Glomerular visceral epithelial cell (primary cell): ENCODE measurements at regions not wholly inside any gene's neighbourhood (a gene's known extent, or its start where the extent isn't known, plus 50 kb on each side); places are given as distances from the start of the nearest gene placed in this dataset.

ENCODE experiments used
- DNase-seq: peaks from one replicate; pipeline ENCODE4 v3.0.0-alpha.2; 2016; ENCODE audit errors: extremely low spot score

DNA sequence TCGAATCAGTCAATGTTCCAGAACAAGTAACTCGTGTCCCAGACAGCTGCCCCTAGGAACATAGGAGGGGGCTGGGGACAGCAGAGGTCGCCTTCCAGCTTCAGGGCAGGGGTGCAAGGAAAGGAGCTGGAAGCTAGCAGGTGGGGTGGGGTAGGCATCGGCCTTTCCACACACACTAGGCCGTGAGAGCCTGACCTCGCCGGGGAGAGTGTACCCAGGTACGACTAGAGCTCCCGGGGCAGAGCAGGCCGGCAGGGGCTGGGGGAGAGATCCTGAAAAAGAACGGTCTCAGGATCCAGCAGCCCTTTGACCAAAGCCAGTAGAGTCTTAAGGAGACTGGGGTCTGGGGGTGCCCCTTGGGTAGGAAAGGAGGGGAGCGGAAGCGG lies 1127.5 kb downstream of the BRD1 start:
- DNase-seq, result no peak

DNA sequence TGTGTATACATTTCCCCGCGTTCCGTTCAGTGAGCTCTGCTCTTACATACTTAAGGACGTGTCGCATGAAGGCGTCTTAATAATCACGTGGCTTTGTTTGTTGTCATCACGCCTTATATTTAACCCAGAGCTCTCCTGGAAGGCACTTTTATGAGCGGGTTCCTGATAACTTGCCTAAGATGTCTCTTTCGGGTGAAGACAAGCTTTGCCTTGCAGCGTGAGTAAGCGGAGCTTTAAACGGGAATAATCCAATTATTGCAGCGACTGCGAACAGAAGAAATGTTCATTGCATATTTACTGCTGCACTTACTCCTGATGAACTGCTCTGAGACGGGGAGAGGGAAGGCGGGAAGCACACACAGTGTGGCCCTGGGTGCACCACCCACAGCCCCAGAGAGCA lies 1128.2 kb downstream of the BRD1 start:
- no peak for DNase-seq

DNA sequence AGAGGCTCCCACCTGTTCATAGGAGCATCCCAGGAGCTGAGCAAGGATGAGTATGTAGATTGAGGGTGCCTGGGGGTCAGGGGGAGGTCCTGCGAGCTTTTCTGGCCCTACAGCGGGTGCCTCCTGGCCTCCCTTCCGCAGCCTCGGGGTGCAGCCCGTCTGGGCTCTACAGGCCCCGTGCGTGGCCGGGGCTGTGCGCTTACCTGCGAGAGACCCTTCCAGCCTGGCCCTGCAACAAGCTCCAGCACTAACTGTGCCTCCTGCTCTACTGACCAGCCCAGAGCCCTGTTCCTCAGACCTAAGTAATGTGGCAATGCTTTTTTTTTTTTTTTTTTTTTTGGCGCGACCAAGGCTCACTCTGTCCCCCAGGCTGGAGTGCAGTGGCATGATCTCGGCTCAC lies 1129.1 kb downstream of the BRD1 start:
- DNase-seq, result no peak

DNA sequence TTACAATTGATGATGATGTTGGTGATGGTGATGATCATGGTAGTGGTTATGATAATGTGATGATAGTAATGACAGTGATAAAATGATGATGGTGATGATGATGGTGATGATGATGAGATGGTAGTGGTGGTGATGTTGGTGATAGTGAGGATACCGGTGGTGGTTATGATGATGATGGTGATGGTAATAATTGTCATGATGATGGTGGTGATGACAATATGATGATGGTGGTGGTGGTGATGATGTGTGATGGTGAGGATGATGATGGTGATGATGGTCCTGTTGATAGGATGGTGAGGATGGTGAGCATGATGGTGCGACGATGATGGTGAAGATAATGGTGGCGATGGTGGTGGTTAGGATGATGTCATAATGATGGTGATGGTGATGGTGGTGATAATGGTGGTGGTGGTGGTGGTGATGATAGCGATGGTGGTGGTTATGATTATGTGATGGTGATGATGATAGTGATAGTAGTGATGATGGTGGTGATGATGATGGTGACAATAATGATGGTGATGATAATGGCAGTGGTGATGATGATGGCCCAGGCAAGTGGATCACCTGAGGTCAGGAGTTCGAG lies 1129.9 kb downstream of the BRD1 start:
- DNase-seq, result no peak

DNA sequence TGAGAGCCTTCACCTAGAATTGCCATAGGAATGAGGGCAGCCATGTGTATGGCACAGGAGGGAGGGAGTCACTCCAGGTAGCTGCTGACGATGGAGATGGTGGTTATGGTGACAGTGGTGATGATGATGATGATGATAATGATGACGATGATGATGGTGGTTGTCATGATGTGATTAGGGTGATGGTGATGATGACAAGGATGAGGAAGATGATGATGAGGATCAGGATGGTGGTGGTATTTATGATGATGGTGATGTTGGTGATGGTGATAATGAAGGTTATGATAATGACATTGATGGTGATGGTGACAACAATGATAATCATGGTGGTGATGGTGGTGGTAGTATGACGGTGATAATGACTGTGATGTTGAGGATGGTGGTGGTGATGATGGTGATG lies 1130.5 kb downstream of the BRD1 start:
- DNase-seq, result no peak

DNA sequence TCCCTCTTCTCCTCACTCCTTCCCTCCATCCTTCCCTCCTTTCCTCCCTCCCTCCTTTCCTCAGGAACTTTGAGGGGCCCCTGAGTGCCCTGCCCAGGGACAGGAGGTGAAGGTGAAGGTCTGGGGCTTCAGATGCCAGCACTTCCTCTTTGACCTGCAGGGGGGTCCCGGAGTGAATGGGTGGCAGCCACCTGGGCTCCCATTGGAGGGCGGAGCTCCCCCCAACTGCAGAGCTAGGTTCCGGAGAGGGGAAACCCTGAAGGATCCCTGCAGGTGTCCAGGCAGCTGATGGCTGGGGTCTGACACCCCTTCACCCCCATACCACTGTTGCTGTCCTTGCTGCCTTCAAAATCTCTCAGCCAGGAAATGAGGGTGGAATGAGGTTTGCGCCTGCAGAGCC lies 1131.3 kb downstream of the BRD1 start:
- no peak for DNase-seq

DNA sequence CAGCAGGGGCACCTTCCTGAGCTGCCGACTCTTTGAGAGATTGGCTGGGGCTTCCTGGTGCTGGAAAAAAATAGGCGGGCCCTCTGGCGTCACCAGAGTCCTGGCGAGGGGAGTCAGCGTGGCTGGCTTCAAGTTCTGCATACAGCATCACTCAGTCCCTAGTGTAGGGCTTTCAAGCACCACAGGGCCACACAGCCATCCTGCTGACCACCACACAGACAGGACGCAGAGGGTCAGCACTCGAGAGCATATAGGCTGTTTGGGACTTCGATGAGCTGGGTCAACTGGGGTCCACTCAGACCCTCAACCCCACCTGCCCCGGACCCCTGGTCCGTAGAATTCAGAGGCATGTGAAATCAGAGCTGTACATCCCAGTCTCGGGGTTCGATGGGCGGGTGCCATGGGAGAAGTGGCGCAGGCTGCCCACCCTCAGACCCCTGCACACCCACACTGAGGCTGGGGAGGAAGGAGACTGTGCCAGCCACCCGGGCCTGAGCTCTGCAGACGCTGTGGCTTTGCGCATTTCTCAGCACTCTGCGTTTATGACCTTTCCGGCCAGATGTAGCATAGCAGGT lies 1131.9 kb downstream of the BRD1 start:
- no peak for DNase-seq

DNA sequence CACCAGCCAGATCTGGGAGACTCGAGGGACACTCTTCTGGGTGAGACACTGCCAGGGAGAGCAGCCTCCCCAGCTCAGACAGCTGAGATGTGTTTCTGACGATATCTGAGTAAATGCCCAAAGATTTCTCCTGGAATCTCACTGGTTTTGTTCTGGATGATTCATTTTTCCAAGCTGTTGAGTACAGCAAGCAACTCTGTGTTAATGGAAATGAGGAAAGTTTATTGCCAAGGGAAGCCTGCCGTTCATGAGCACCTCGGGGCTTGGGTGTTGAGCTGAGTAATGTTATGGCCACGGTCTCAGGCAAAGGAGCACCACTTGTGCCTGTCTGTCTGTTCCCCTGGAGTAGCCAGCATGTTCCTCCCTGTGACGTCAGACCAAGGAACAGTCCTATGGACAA lies 1132.4 kb downstream of the BRD1 start:
- DNase-seq, result no peak

DNA sequence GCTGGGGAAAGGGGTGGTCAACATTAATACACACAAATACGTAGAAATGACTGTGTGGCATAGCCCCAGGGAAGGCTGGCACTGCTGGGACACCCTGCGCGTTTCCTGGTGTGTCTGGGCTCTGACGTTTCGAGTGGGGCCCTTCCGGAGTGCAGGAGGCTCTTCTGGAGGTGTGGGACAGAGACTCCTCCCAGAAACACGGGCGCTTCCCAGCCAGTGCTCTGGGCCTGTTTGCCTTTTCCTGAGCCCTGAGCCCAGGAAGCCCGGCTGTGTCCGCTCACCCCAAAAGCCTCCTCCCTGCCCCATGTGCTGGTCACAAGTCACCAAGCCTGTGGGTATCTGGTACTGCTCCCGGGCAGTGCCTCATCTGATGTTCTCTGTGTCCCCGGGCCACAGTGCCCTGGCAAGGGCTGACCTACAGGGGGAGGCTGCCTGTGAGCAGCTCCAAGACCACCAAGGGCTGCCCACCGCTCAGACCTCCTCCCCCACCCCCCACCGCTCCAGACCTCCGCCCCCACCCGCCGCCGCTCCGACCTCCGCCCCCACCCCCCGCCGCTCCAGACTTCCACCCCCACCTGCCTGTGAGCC lies 1133.3 kb downstream of the BRD1 start:
- DNase-seq, result no peak

DNA sequence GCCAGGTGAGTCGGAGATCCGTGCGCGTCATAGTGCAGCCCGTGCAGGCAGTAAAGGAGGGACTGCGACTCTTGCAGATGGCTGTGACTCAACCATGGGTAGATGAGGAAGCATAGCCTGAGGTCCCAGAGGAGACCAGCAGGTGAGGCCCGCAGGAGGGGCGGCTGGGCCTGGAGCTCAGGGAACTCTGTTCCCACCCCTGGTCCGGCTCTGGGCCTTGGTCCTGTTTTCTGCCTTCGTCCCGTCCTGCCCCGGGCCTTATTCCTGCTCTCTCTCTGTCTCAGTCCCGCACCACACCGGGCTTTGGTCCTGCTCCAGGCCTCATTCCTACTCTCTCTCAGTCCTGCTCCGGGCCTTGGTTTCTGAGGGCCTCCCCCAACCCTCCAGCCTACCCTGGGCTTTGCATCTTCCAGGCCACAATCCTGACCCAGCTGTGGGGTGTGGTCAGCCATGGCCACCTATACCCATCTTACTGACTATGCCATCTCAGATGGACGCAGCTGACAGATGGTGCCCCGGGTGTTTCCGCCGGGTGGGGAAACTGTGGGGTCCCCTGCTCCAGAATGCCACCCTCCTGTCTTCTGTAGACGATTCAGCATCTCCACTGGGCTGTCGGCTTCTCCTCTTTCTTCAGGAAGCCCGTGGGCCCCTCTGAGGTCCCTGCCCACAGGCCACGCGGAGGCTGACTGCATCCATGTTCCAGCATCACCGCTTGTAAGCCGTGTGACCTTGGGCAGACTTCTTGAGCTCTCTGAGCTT lies 1134.1 kb downstream of the BRD1 start:
- no peak for DNase-seq

DNA sequence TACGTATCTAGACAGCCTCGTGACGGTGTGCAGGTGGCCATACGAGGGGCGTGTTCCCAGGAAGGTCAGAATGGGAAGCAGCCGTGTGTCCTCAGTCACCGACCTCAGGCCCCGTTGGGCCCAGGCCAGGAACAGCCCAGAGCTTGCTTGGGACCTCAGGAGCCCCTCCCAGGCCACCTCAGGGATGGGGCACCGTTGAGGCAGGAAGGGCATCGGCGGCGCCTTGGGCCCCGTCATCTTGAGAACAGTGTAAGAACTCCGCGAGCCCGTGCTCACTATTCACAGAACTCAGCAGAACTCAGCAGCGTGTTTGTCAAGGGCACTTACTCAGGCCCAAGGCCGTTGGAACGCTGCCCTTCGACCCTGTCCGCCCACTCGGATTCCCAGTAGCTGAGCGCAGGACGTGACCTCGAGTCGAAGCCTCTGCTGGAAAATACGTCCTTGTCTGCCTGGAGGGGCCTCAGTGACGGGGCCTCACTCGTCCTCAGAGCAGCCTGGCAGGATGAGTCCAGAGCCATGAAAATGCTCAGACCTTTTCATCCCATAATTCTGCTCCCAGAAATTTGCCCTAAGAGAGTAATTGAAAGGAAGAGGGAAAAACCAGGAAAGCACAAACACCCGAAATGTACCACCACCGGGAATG lies 1134.8 kb downstream of the BRD1 start:
- no peak for DNase-seq

DNA sequence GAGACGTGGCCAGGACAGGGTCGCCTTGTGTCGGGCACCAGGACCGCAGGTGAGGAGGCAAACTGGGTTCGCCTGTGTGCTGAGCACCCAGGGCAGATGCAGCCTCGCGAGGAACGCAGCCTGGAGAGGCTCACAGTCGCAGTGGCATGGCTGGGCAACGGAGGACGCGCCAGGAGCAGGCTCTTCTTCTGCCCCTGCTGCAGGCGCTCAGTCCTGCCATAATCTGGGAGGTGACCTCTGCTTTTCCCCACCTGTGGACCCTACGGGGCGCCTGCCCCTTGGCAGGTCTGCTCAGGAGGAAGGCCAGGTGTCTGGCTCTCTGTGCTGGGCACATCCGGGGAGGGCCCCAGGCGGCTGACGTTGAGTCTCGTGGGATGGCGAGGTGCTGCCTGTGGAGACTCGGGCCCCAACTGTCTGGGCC lies 1136.2 kb downstream of the BRD1 start:
- no peak for DNase-seq

DNA sequence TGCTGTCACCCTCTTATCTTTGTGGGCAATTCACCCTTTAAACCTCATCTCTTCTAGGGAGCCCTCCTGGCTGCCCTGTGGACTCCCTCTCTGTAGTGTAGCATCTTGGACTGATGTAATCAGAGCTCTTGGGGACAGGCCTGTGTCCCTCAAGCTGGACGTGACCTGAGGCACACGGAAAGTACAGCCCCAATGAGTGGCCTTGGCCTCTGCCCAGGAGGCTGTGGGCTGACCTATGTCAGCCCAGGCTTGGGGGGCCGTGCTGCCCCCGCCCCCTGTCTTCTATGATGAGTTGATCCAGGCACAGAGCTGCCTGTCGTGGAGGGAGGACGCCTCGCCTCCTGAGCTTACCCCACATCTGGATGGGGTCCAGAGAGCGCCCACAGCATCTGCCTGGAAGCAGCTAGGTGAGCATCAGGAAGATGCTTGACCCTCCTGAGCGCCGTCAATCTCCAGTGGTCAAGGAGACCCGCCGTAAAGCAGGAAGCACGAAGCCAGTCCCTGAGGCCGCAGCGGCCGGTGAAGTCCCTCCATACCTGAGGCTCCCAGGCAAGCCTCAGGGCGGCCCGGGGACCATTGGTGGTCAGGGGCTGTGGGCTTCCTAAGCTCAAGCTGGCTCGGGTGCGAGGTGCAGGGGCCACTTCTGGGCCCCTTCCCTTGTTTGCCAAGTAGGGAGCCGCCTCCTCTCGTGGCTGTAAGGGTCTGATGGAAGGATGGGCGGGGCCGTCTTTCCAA lies 1136.9 kb downstream of the BRD1 start:
- DNase-seq, result no peak

DNA sequence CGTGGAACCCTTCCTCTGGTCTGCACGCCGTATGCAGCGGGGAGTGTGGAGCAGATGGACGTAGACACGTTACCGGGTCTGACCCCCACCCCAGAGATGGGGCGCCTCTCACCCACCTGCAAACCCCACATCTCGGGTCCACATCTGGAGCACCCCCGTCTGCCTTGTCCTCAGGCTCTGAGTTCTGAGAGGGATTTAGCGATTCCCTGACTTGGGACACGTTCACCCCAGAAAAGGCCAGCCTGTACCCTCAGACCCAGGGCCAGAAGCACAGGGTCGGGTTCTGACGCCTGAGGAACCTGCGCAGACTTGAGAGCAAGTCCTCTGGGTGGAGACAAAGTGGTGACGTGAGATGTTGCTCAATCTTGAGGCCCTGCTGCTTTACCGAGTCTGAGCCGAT lies 1138.5 kb downstream of the BRD1 start:
- DNase-seq, result no peak

DNA sequence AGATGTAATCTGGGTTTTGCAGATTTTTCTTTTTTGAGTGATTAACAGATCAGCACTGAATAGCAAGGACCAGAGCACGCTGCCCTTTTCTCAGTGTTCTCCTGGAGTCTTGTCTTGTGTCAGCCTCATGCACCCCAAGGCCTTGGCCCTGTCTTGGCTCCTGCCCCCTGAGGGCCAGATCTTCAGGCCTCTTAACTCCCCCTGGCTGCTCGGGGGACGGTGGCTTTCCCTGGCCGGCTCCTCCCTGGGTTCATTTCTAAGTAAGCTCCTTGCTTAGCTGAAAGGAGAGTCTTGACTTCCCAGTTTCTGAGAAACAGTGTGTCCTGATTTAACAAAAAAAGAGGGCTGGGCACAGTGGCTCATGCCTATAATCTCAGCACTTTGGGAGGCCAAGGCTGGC lies 1139.3 kb downstream of the BRD1 start:
- DNase-seq, result no peak

DNA sequence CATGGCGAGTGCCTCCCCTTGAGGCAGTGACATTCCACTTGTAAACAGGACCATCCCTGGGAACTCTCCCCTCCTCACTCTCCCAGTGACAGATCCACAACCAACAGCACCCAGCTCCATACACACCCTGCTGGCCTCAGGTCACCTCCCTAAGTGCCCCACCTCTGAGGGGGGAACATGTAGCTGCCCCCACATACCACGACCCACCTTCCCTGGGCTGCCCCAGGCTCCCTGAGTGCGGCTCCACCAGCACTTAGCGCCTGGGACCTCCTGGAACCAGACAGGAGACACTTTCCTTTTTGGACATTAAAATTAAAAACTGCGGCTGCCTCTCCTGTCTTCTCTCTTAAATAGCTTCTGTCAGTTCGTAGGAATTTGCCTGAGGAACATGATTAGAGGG lies 1140.1 kb downstream of the BRD1 start:
- DNase-seq, result no peak

DNA sequence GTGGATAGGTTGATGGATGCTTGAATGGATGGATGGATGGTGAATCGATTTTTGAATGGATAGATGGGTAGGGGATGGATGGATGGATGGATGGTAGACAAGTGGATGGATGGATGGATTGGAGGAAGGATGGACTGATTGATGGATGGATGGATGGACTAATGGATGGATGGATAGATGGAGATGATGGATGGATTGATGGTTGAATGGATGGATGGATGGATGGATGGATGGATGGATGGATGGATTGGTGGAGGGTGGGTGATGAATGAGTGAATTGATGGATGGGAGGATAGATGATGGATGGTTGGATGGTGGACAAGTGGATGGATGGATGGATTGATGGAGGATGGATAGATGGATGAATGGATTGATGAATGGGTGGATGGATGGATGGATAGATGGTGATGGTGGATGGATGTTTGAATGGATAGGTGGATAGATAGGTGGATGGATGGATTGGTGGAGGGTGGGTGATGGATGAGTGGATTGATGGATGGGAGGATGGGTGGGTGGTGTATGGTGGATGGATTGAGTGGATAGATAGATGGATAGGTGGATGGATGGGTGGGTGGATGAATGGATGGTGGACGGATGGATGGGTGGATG lies 1140.9 kb downstream of the BRD1 start:
- DNase-seq, result no peak

DNA sequence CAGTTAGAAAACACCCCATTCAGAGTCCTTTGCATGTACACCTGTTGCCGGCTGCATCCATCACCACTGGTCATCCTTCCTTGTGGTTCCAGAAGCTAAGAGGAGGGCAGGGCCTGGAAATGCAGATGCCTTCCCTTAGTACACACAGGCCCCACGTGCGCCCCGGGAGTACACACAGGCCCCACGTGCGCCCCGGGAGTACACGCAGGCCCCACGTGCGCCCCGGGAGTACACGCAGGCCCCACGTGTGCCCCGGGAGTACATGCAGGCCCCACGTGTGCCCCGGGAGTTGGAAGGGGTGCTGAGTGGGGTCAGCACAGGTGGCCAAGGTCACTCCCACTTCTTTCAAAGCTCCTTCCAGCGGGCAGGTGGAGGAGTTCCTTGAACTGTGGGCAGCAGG lies 1141.9 kb downstream of the BRD1 start:
- no peak for DNase-seq

DNA sequence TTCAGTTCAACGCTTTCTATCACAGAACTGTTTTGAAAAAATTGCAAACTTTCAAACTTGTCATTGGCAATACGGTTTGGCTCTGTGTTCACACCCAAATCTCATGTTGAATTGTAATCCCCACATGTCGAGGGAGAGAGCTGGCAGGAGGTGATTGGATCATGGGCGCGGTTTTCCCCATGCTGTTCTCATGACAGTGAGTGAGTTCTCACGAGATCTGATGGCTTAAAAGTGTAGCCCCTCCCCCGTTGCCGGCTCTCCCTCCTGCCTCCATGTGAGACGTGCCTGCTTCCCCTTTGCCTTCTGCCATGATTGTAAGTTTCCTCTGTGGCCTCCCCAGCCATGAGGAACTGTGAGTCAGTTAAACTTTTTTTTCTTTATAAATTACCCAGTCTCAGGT lies 1144.0 kb downstream of the BRD1 start:
- no peak for DNase-seq

DNA sequence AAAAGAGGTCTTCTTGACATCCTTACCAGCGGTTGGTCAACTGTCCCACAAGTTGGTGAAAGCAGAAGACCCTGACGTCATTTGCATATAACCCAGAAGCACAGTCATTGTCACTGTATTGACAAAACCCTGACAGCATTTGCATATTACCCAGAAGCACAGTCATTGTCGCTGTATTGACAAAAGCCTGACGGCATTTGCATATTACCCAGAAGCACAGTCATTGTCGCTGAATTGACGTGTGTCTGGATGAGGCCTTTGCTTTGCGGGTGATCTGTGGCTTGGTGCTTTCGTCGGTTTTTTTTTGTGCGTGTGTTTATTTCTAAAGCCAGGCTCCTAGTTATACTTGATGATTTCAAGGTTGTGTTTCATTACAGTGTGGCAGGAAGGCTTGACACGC lies 1145.2 kb downstream of the BRD1 start:
- no peak for DNase-seq

DNA sequence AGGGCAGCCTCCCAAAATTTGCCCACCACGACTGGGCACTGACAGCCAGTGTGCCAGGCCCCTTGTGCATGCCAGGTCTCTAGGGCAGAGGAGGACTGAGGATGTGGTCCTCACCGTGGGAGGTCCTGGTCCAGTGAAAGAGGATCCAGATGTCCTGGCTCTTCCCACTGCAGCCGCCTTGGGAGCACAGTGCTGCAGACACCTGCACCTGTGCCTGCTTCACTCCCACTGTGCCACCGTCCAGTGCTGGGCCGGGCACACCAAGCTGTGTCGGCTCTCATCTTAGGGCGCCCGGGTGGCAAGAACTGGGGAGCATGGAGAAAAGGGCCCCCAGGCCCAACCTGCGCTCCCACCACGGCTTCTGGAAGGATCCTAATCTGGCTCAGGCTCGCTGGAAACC lies 1147.1 kb downstream of the BRD1 start:
- no peak for DNase-seq
